CD8-positive, alpha-beta memory T cell (primary cell): ENCODE measurements at regions not wholly inside any gene's neighbourhood (a gene's known extent, or its start where the extent isn't known, plus 50 kb on each side); places are given as distances from the start of the nearest gene placed in this dataset.

ENCODE experiments used
- CTCF ChIA-PET: fragments of 350-600 bp; sonication (Branson Sonifier 250); formaldehyde crosslinking; loops from one replicate; lab custom pipeline; 2021; ENCODE audit warnings: antibody characterized with exemption; lab: Charles Lee
- POLR2A ChIA-PET: fragments of 350-600 bp; sonication (Branson Sonifier 250); formaldehyde crosslinking; loops from one replicate; lab custom pipeline; 2021; ENCODE audit warnings: antibody characterized with exemption; lab: Charles Lee
- DNase-seq, 5 donors: peaks; one replicate each; pipeline versions ENCODE4 v3.0.0 to v3.0.0-alpha.2; 2020 to 2022; ENCODE audit warnings: mixed read lengths in 1 of 5
- H3K27ac ChIP-seq: one replicate; pipeline ENCODE4 v1.7.0; 2013; ENCODE audit warnings: low read depth, mild to moderate bottlenecking, low read length, moderate library complexity
- H3K27me3 ChIP-seq: 2 replicates; pipeline ENCODE4 v1.7.0; 2013; ENCODE audit warnings: low read length, mild to moderate bottlenecking; ENCODE audit not compliant: insufficient read depth, poor library complexity, severe bottlenecking
- H3K36me3 ChIP-seq: 2 replicates; pipeline ENCODE4 v1.7.0; 2013; ENCODE audit warnings: mild to moderate bottlenecking, low read length, moderate library complexity; ENCODE audit not compliant: insufficient read depth
- H3K4me1 ChIP-seq: 2 replicates; pipeline ENCODE4 v1.7.0; 2013; ENCODE audit warnings: mild to moderate bottlenecking, low read length, moderate library complexity; ENCODE audit not compliant: insufficient read depth
- H3K4me3 ChIP-seq: 2 replicates; pipeline ENCODE4 v1.7.0; 2013; ENCODE audit warnings: mild to moderate bottlenecking, low read length
- H3K9me3 ChIP-seq: 2 replicates; pipeline ENCODE4 v1.7.0; 2013; ENCODE audit warnings: mild to moderate bottlenecking, low read length
- H3K27ac Mint-ChIP-seq, 8 donors: one replicate each; pipeline ENCODE4 v1.8.0; 2020 to 2021; ENCODE audit warnings: mixed read lengths in 8 of 8, mild to moderate bottlenecking in 6 of 8, inconsistent platforms in 3 of 8, moderate library complexity in 3 of 8
- H3K27me3 Mint-ChIP-seq, 2 donors: one replicate each; pipeline ENCODE4 v1.8.0; 2020 to 2021; ENCODE audit warnings: mixed read lengths in 2 of 2, mild to moderate bottlenecking in 1 of 2, moderate library complexity in 1 of 2
- H3K36me3 Mint-ChIP-seq, 3 donors: one replicate each; pipeline ENCODE4 v1.8.0; 2020 to 2021; ENCODE audit warnings: mixed read lengths in 3 of 3, inconsistent platforms in 1 of 3, mild to moderate bottlenecking in 1 of 3
- H3K4me1 Mint-ChIP-seq, 3 donors: one replicate each; pipeline ENCODE4 v1.8.0; 2020 to 2021; ENCODE audit warnings: mixed read lengths in 3 of 3, inconsistent platforms in 1 of 3, mild to moderate bottlenecking in 1 of 3
- H3K4me3 Mint-ChIP-seq, 7 donors: one replicate each; pipeline ENCODE4 v1.8.0; 2020 to 2021; ENCODE audit warnings: mixed read lengths in 7 of 7, mild to moderate bottlenecking in 6 of 7, moderate library complexity in 4 of 7, inconsistent platforms in 2 of 7
- H3K9me3 Mint-ChIP-seq, 5 donors: one replicate each; pipeline ENCODE4 v1.8.0; 2020 to 2022; ENCODE audit warnings: mixed read lengths in 5 of 5, mild to moderate bottlenecking in 3 of 5, moderate library complexity in 2 of 5, inconsistent platforms in 1 of 5

DNA sequence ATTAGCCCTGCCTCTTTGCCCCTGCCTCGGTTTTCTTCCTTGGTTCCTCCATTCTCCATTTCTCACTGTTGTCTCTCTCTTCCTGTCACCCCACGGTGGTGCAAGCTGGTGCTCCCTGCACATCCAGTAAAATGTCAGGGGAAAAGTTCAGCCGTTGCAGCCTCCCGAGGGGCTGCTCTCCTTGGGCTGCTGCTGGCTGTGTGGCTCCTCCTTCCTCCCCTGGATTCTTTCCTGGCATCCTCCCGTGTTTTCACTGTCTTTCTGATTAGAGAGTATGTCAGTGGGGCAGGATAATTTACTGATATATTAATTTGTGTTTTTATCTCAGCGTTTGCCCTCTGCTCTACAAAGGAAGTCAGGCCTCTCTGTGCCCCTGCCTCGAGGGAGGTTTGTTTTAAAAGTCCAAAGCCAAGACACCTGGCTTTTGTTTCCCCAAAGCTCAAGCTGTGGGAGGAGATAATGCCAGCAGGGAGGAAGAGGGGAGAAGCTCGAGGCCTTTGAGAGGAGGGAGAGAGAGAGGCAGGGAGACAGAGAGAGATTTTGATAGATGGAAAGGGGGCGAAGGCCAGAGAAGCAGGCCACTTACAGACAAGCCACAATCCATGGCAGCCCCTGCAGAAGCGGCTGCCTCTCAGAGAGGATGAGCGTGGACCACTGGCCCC is 150.3 kb upstream of the NR2F2 start:
- Mint-ChIP-seq H3K4me3 (no peak overlapping the region), H3K9me3 (peaks cover 0 to 2% (median 0%) of the 10 kb centered on the region in 5 donors), H3K27me3 (peaks cover 4 to 6% of the 10 kb centered on the region in 2 donors), H3K4me1 (no peaks in the 10 kb centered on the region), H3K36me3 (no peaks in the 10 kb centered on the region), H3K27ac (no peak overlapping the region)
- Histone ChIP-seq H3K36me3 (no peaks in the 10 kb centered on the region), H3K4me3 (no peak overlapping the region), H3K4me1 (no peaks in the 10 kb centered on the region), H3K27me3 (no peaks in the 10 kb centered on the region), H3K27ac (no peak overlapping the region), H3K9me3 (no peaks in the 10 kb centered on the region)
- DNase-seq = no peak
- CTCF ChIA-PET = interaction anchor here (0.6 kb wide), 1 partner anchor 75 kb away, joined by 3 read pairs; no protein-coding TSS in a partner anchor
- POLR2A ChIA-PET = no interaction called here

DNA sequence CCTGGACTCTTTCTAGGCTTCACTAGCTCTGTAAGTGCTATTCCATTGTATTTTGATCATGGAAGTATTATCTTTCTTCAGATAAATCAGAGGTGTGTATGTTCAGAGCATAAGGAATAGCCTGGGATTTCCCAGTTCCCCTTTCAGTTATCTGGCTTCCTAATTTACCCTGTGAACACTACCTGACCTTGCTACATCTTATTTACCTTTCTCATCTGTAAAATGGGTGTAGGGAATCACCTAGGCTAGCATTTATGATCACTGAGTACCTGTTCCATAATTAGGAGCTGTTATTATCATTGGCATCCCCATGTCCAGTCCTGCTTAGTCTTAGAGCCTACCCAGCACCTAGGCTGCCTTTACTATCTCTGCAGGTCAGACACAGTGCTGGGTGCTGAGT is 149.3 kb upstream of the NR2F2 start:
- Mint-ChIP-seq H3K36me3 (no peaks in the 10 kb centered on the region), H3K27me3 (peaks cover 2 to 6% of the 10 kb centered on the region in 2 donors), H3K9me3 (peaks cover 0 to 2% (median 0%) of the 10 kb centered on the region in 5 donors), H3K4me3 (no peak overlapping the region), H3K4me1 (no peaks in the 10 kb centered on the region), H3K27ac (no peak overlapping the region)
- Histone ChIP-seq H3K27me3 (no peaks in the 10 kb centered on the region), H3K4me3 (no peak overlapping the region), H3K9me3 (no peaks in the 10 kb centered on the region), H3K36me3 (no peaks in the 10 kb centered on the region), H3K4me1 (no peaks in the 10 kb centered on the region), H3K27ac (no peak overlapping the region)
- ChIA-PET POLR2A (no interaction called here), CTCF (no interaction called here)
- no peak for DNase-seq

DNA sequence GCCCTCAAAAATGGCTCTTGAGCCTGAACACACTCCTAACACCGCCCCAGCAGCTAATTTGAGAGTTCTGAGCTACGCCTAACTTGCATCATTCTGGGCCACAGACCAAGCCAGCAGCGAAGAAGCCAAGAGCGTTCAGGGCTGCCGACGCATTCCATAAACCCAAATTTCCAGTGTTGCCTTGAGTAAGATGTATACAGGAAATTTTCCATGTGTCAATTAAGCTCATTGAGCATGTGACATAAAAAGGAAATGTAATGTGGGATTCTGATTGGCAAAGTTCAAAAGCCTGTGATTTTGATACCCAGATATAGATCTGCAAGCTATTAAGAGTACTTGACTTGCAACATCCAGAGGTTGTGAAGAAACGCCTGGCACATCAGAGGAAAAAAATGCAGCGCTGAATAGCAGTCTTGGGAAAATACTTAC is 148.6 kb upstream of the NR2F2 start:
- no peak for DNase-seq
- POLR2A ChIA-PET = no interaction called here
- H3K27ac ChIP-seq = no peak overlapping the region
- Mint-ChIP-seq H3K36me3 (no peaks in the 10 kb centered on the region), H3K9me3 (peaks cover 0 to 2% (median 0%) of the 10 kb centered on the region in 5 donors), H3K27me3 (peaks cover 3 to 6% of the 10 kb centered on the region in 2 donors), H3K4me3 (no peak overlapping the region), H3K27ac (no peak overlapping the region), H3K4me1 (no peaks in the 10 kb centered on the region)
- H3K4me3 ChIP-seq = no peak overlapping the region
- H3K27me3 ChIP-seq = no peaks in the 10 kb centered on the region
- no peaks in the 10 kb centered on the region for H3K9me3 ChIP-seq
- no peaks in the 10 kb centered on the region for H3K4me1 ChIP-seq
- CTCF ChIA-PET = no interaction called here
- no peaks in the 10 kb centered on the region for H3K36me3 ChIP-seq

DNA sequence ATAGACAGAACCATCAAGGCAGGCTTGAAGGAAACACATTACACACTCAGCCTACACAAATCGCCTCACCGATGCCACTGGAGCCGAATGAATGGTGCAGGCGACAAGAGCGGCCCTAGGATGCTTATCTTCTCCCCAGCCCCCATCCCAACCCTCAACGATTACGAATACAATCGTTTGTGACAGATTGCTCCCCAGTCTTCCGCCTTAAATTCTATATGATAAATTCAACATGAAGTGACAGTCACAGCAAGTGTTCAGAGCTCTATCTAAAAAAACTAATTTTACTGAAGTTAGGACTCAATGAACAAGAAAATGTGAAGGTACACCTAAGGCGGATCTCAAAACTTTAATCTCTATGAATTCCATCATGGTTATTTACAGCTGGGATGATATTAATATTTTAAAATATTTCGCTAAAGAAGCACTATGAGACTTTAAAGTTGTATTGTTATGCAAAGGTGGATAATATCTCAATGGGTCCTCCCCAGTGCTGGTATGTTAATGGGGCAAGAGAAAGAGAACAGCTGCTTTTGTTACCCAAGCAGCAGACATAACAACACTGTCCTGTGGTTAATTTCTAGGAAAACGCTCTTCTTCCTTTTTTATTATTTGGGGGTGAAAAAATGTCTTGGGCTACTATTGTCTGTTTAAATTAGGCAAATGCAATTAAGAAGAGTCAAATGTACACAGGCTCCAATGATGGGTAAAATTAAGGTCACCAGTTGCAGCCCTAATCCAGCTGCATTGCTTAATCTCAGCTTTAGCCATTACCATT is 147.6 kb upstream of the NR2F2 start:
- H3K27ac ChIP-seq = no peak overlapping the region
- H3K9me3 Mint-ChIP-seq = peaks cover 0 to 2% (median 0%) of the 10 kb centered on the region in 5 donors
- no peaks in the 10 kb centered on the region for H3K4me1 ChIP-seq
- H3K4me1 Mint-ChIP-seq = no peaks in the 10 kb centered on the region
- H3K4me3 Mint-ChIP-seq = no peak overlapping the region
- no peak overlapping the region for H3K4me3 ChIP-seq
- H3K27ac Mint-ChIP-seq = no peak overlapping the region
- no peaks in the 10 kb centered on the region for H3K27me3 ChIP-seq
- H3K36me3 ChIP-seq = no peaks in the 10 kb centered on the region
- ChIA-PET POLR2A (no interaction called here), CTCF (no interaction called here)
- H3K27me3 Mint-ChIP-seq = peaks cover 3 to 6% of the 10 kb centered on the region in 2 donors
- no peaks in the 10 kb centered on the region for H3K36me3 Mint-ChIP-seq
- no peak for DNase-seq
- no peaks in the 10 kb centered on the region for H3K9me3 ChIP-seq

DNA sequence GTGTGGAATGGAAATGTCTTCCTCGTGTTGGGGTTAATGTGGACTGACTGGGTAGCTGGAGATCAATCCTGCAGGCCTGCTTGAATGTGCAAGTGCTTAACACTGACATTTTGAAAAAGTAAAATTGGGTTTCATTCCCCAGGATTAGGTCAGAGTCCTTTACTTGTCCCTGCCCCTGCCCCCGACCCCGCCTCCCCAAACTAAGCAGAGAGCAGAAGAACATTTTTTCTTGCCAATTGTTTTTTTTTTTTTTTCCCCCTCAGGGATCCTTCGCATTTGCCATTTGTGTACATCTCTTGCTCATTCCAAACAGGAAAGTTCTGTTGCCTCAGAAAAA is 147.0 kb upstream of the NR2F2 start:
- CTCF ChIA-PET = no interaction called here

DNA sequence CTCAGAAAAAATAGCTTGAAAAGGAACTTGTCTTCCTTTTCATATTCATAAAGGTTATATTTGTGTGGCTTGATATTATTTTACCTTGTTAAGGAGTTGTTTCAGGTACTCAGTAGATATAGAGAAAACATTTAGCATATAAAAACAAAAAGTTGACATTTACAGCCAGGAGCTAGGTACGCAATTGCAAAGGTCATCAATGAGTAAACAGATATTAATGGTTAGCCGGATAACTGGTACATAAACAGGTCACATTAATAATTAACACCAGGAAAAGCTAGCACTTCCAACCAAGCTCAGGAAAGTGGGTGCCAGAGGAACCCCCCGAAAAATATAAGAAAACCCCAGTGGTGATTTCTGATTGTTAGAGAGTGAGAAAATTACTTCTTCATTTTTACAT is 146.6 kb upstream of the NR2F2 start:
- Mint-ChIP-seq H3K4me3 (no peak overlapping the region), H3K27ac (no peak overlapping the region), H3K27me3 (peaks cover 3 to 6% of the 10 kb centered on the region in 2 donors), H3K4me1 (no peaks in the 10 kb centered on the region), H3K9me3 (peaks cover 0 to 1% (median 0%) of the 10 kb centered on the region in 5 donors), H3K36me3 (no peaks in the 10 kb centered on the region)
- H3K4me3 ChIP-seq = no peak overlapping the region
- no peak for DNase-seq
- H3K27me3 ChIP-seq = no peaks in the 10 kb centered on the region
- ChIA-PET POLR2A (no interaction called here), CTCF (no interaction called here)
- H3K27ac ChIP-seq = no peak overlapping the region
- no peaks in the 10 kb centered on the region for H3K4me1 ChIP-seq
- no peaks in the 10 kb centered on the region for H3K36me3 ChIP-seq
- H3K9me3 ChIP-seq = no peaks in the 10 kb centered on the region

More for the DNA sequence above, 147.0 kb upstream of the NR2F2 start:
- no peaks in the 10 kb centered on the region for H3K27me3 ChIP-seq
- no peak overlapping the region for H3K27ac Mint-ChIP-seq
- H3K4me3 Mint-ChIP-seq = no peak overlapping the region
- no peaks in the 10 kb centered on the region for H3K4me1 Mint-ChIP-seq
- no peaks in the 10 kb centered on the region for H3K4me1 ChIP-seq
- H3K27me3 Mint-ChIP-seq = peaks cover 3 to 6% of the 10 kb centered on the region in 2 donors
- H3K27ac ChIP-seq = no peak overlapping the region
- H3K36me3 ChIP-seq = no peaks in the 10 kb centered on the region
- H3K36me3 Mint-ChIP-seq = no peaks in the 10 kb centered on the region
- POLR2A ChIA-PET = no interaction called here
- peaks cover 0 to 2% (median 0%) of the 10 kb centered on the region in 5 donors for H3K9me3 Mint-ChIP-seq
- no peak overlapping the region for H3K4me3 ChIP-seq
- H3K9me3 ChIP-seq = no peaks in the 10 kb centered on the region
- no peak for DNase-seq

DNA sequence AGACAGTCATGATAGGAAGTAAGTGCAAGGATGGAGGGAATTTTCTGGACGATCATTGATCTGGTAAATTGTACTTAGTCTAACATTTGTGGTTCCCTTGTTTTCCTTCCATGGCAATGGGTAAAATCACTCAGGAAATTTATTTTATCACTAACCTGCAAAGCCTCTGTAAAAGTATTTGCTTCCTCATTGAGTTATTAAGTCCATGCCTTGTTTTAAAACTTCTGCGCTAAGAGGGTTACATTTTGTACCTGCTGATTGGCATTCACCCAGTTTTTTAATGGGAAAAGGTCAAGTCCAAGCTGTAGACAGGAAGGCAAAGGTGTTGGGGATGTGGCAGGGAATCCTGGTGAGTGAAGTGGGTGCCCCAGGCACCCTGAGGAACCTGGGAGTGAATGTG is 146.2 kb upstream of the NR2F2 start:
- Mint-ChIP-seq H3K36me3 (no peaks in the 10 kb centered on the region), H3K27ac (no peak overlapping the region), H3K4me3 (no peak overlapping the region), H3K4me1 (no peaks in the 10 kb centered on the region), H3K27me3 (peaks cover 3 to 6% of the 10 kb centered on the region in 2 donors), H3K9me3 (peaks cover 0 to 1% (median 0%) of the 10 kb centered on the region in 5 donors)
- Histone ChIP-seq H3K4me3 (no peak overlapping the region), H3K27me3 (no peaks in the 10 kb centered on the region), H3K36me3 (no peaks in the 10 kb centered on the region), H3K27ac (no peak overlapping the region), H3K4me1 (no peaks in the 10 kb centered on the region), H3K9me3 (no peaks in the 10 kb centered on the region)
- CTCF ChIA-PET = no interaction called here
- POLR2A ChIA-PET = no interaction called here
- DNase-seq = no peak

DNA sequence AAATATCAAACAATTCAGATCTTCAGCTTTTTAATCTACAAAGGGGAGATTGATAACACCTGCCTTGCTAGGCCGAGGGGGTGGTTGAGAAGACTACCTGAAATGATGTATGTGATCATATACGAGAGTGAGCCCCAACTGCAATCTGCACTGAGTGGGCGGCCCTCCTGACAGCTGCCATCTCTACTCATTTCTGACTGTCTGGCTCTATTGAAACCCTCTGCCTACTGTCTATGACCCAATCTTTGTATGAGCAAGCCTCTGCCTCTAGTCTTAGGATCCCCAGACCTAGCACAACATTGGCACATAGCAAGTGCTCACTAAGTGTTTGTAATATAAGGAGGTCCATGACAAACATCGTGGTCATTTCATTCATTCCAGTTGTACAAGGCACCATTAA is 144.4 kb upstream of the NR2F2 start:
- H3K36me3 Mint-ChIP-seq = peaks cover 0 to 2% (median 0%) of the 10 kb centered on the region in 3 donors
- DNase-seq = no peak
- CTCF ChIA-PET = no interaction called here

More for the DNA sequence above, 144.4 kb upstream of the NR2F2 start:
- no peak overlapping the region for H3K27ac Mint-ChIP-seq
- H3K4me1 Mint-ChIP-seq = no peaks in the 10 kb centered on the region
- Histone ChIP-seq H3K4me1 (no peaks in the 10 kb centered on the region), H3K9me3 (no peaks in the 10 kb centered on the region), H3K36me3 (no peaks in the 10 kb centered on the region), H3K27me3 (no peaks in the 10 kb centered on the region), H3K27ac (no peak overlapping the region), H3K4me3 (no peak overlapping the region)
- H3K27me3 Mint-ChIP-seq = peaks cover 1 to 6% of the 10 kb centered on the region in 2 donors
- H3K4me3 Mint-ChIP-seq = no peak overlapping the region
- peaks cover 0 to 2% (median 0%) of the 10 kb centered on the region in 5 donors for H3K9me3 Mint-ChIP-seq
- POLR2A ChIA-PET = no interaction called here
